HCT116 (cell line): ENCODE measurements at regions not wholly inside any gene's neighbourhood (a gene's known extent, or its start where the extent isn't known, plus 50 kb on each side); places are given as distances from the start of the nearest gene placed in this dataset.

Experiments
- ATAC-seq: fragments of 200-7000 bp; cut with Tn5 transposase; 2 replicates; pipeline ENCODE4 v1.9.1; 2020; ENCODE audit warnings: mild to moderate bottlenecking, moderate library complexity
- BruUV-seq: library from RNA; stranded (reverse); fragments of 400-500 nt; replicated peaks from 2 replicates; lab custom pipeline; 2021; lab: Mats Ljungman, UMichigan
- CTCF ChIA-PET: fragments of 300-600 bp; sonication (Branson Sonifier 250); formaldehyde crosslinking; loops from one replicate; lab custom pipeline; 2021; ENCODE audit warnings: antibody characterized with exemption; lab: Charles Lee
- POLR2A ChIA-PET: fragments of 300-600, 350-600 bp; sonication (Branson Sonifier 250); formaldehyde crosslinking; loops from one replicate; lab custom pipeline; 2021; ENCODE audit warnings: antibody characterized with exemption; lab: Charles Lee
- RAD21 ChIA-PET, 2 experiments: fragments of 300-600 bp; sonication (Branson Sonifier 250); formaldehyde crosslinking; loops; one replicate each; lab custom pipeline; 2023; ENCODE audit warnings: low total read pairs in 2 of 2; ENCODE audit not compliant: uncharacterized antibody in 2 of 2, unreplicated experiment in 2 of 2, low non-redundant PET in 1 of 2; lab: Charles Lee
- DNase-seq: peaks from one replicate; pipeline ENCODE4 v3.0.0-alpha.2; 2010; ENCODE audit warnings: low read depth, low spot score
- H2AFZ ChIP-seq: fragments of 200-600 bp; shearing (Covaris generic), sonication (generic); 2 replicates; pipeline ENCODE4 v1.6.1; 2017; ENCODE audit warnings: low read depth, mixed run types, mixed read lengths, antibody characterized with exemption, low read length; ENCODE audit not compliant: poor library complexity, severe bottlenecking
- H3K27ac ChIP-seq: 2 replicates; pipeline ENCODE4 v1.5.1; 2012; ENCODE audit warnings: low read depth, low read length
- H3K27me3 ChIP-seq: fragments of 200-600 bp; sonication (generic); 2 replicates; pipeline ENCODE4 v1.6.1; 2016; ENCODE audit warnings: mixed run types, low read length, mixed read lengths; ENCODE audit not compliant: insufficient read depth
- H3K36me3 ChIP-seq, 2 experiments: fragments of 200-500 bp in 1 of 2; fragments of 200-600 bp in 1 of 2; sonication (Bioruptor generic) in 1 of 2; sonication (generic) in 1 of 2; 2 replicates each; pipeline versions ENCODE4 v1.5.1 to v1.6.1; 2014 to 2016; ENCODE audit warnings: low read length in 2 of 2, inconsistent platforms in 1 of 2, mixed read lengths in 1 of 2, mixed run types in 1 of 2; ENCODE audit not compliant: insufficient read depth in 2 of 2, control insufficient read depth in 1 of 2
- H3K4me1 ChIP-seq, 2 experiments: fragments of 200-600 bp in 1 of 2; sonication (generic) in 1 of 2; 2 replicates each; pipeline versions ENCODE4 v1.5.1 to v1.6.1; 2012 to 2017; ENCODE audit warnings: low read length in 2 of 2, inconsistent platforms in 1 of 2, mild to moderate bottlenecking in 1 of 2, mixed read lengths in 1 of 2, mixed run types in 1 of 2, moderate library complexity in 1 of 2; ENCODE audit not compliant: insufficient read depth in 2 of 2, control insufficient read depth in 1 of 2
- H3K4me2 ChIP-seq: fragments of 200-600 bp; sonication (generic); 2 replicates; pipeline ENCODE4 v1.6.1; 2017; ENCODE audit warnings: mixed run types, low read length, mixed read lengths
- H3K4me3 ChIP-seq, 2 experiments: fragments of 200-600 bp in 1 of 2; sonication (generic) in 1 of 2; replicated peaks in 1 of 2; 2 replicates each; pipeline ENCODE4 v1.5.1; 2011 to 2016; ENCODE audit warnings: low read length in 2 of 2, control low read depth in 1 of 2, low read depth in 1 of 2, mild to moderate bottlenecking in 1 of 2, mixed read lengths in 1 of 2, mixed run types in 1 of 2
- H3K79me2 ChIP-seq: fragments of 200-600 bp; sonication (generic); 2 replicates; pipeline ENCODE4 v1.6.1; 2017; ENCODE audit warnings: mild to moderate bottlenecking, mixed run types, low read length, moderate library complexity, mixed read lengths; ENCODE audit not compliant: insufficient read depth
- H3K9ac ChIP-seq: fragments of 200-600 bp; sonication (generic); 2 replicates; pipeline ENCODE4 v1.6.1; 2016; ENCODE audit warnings: low read length, mixed read lengths
- H3K9me2 ChIP-seq: fragments of 200-600 bp; sonication (generic), shearing (Covaris generic); 2 replicates; pipeline ENCODE4 v1.6.1; 2017; ENCODE audit warnings: mixed run types, mild to moderate bottlenecking, moderate library complexity; ENCODE audit not compliant: insufficient read depth
- H3K9me3 ChIP-seq, 2 experiments: fragments of 200-500 bp in 1 of 2; fragments of 200-600 bp in 1 of 2; sonication (Bioruptor generic) in 1 of 2; sonication (generic) in 1 of 2; 2 replicates each; pipeline ENCODE4 v1.6.1; 2014 to 2017; ENCODE audit warnings: low read length in 2 of 2, mixed read lengths in 2 of 2, inconsistent platforms in 1 of 2, low read depth in 1 of 2, mild to moderate bottlenecking in 1 of 2, mixed run types in 1 of 2, moderate library complexity in 1 of 2; ENCODE audit not compliant: control insufficient read depth in 1 of 2, insufficient read depth in 1 of 2
- H4K20me1 ChIP-seq: fragments of 200-600 bp; sonication (generic), shearing (Covaris generic); 2 replicates; pipeline ENCODE4 v1.6.1; 2017; ENCODE audit warnings: mixed run types, mild to moderate bottlenecking, moderate library complexity; ENCODE audit not compliant: insufficient read depth
- CBX3 ChIP-seq: IDR thresholded peaks from 2 replicates; pipeline ENCODE4 v1.6.1; 2012; ENCODE audit warnings: low read depth
- CEBPB ChIP-seq: IDR thresholded peaks from 2 replicates; pipeline ENCODE4 v1.6.1; 2012; ENCODE audit warnings: low read depth
- CTCF ChIP-seq, 3 experiments: fragments of 200-600 bp in 1 of 3; sonication (generic) in 1 of 3; IDR thresholded peaks in 2 of 3; conservative IDR thresholded peaks in 1 of 3; 2 replicates each; pipeline ENCODE4 v1.5.1; 2012 to 2017; ENCODE audit warnings: low read depth in 2 of 3, low read length in 2 of 3, antibody characterized with exemption in 1 of 3, borderline replicate concordance in 1 of 3, control low read depth in 1 of 3, mild to moderate bottlenecking in 1 of 3, mixed read lengths in 1 of 3, mixed run types in 1 of 3, moderate library complexity in 1 of 3; ENCODE audit not compliant: insufficient read depth in 1 of 3
- EZH2 ChIP-seq: fragments of 200-600 bp; sonication (generic); IDR thresholded peaks from 2 replicates; pipeline ENCODE4 v1.6.1; 2017; ENCODE audit warnings: antibody characterized with exemption, mixed run types
- FOSL1 ChIP-seq: IDR thresholded peaks from 2 replicates; pipeline ENCODE4 v1.6.1; 2012; ENCODE audit warnings: low read depth
- MAX ChIP-seq: IDR thresholded peaks from 2 replicates; pipeline ENCODE4 v1.6.1; 2012
- POLR2A ChIP-seq: IDR thresholded peaks from 2 replicates; pipeline ENCODE4 v1.7.0; 2011; ENCODE audit warnings: borderline replicate concordance; ENCODE audit not compliant: insufficient read depth, insufficient read length; ENCODE audit errors: extremely low read depth
- POLR2AphosphoS5 ChIP-seq: IDR thresholded peaks from 2 replicates; pipeline ENCODE4 v1.6.1; 2011; ENCODE audit warnings: mild to moderate bottlenecking, low read depth, low read length, moderate library complexity
- RAD21 ChIP-seq: IDR thresholded peaks from 2 replicates; pipeline ENCODE4 v1.6.1; 2012; ENCODE audit warnings: low read depth, mild to moderate bottlenecking
- SIN3A ChIP-seq: IDR thresholded peaks from 2 replicates; pipeline ENCODE4 v1.6.1; 2012; ENCODE audit warnings: low read depth
- SP1 ChIP-seq: IDR thresholded peaks from 2 replicates; pipeline ENCODE4 v1.6.1; 2012; ENCODE audit warnings: low read depth
- SRF ChIP-seq: IDR thresholded peaks from 2 replicates; pipeline ENCODE4 v1.6.1; 2012; ENCODE audit warnings: low read depth
- TCF7L2 ChIP-seq: IDR thresholded peaks from 2 replicates; pipeline ENCODE4 v1.7.0; 2011; ENCODE audit warnings: borderline replicate concordance, inconsistent platforms; ENCODE audit not compliant: insufficient read depth, insufficient read length; ENCODE audit errors: extremely low read depth
- YY1 ChIP-seq: IDR thresholded peaks from 2 replicates; pipeline ENCODE4 v1.6.1; 2011; ENCODE audit warnings: low read length, low read depth, moderate library complexity, mild to moderate bottlenecking; ENCODE audit not compliant: insufficient replicate concordance; ENCODE audit errors: extremely low read depth
- ZBTB33 ChIP-seq: IDR thresholded peaks from 2 replicates; pipeline ENCODE4 v1.6.1; 2011; ENCODE audit warnings: mild to moderate bottlenecking, low read length, moderate library complexity; ENCODE audit not compliant: insufficient replicate concordance; ENCODE audit errors: extremely low read depth
- ZFX ChIP-seq: fragments of 450-650 bp; IDR thresholded peaks from 2 replicates; pipeline ENCODE4 v1.6.1; 2017
- ZNF274 ChIP-seq: fragments of 200-500 bp; sonication (Bioruptor generic); IDR thresholded peaks from 2 replicates; pipeline ENCODE4 v1.6.1; 2014; ENCODE audit warnings: mild to moderate bottlenecking, low read depth, low read length, inconsistent platforms
- intact Hi-C: fragments of 100-400 bp; cut with micrococcal nuclease; formaldehyde crosslinking; loops from 2 replicates; pipeline ENCODE4 v1.10.0; 2022

- no TSS peak for BruUV-seq
- intact Hi-C loops: no loop called here
Measured at GRCh38 chr19:30689474-30689873, 317.3 kb downstream of the ZNF536 start.

More at GRCh38 chr19:30689474-30689873, 317.3 kb downstream of the ZNF536 start:
- Histone ChIP-seq H3K27me3 (no peaks in the 10 kb centered on the region), H3K27ac (no peak overlapping the region), H3K4me3 (no peak overlapping the region), H3K9ac (no peak overlapping the region), H3K9me3 (no peaks in the 10 kb centered on the region), H2AFZ (no peak overlapping the region), H3K36me3 (no peaks in the 10 kb centered on the region), H3K4me2 (no peak overlapping the region), H4K20me1 (no peaks in the 10 kb centered on the region), H3K9me2 (no peaks in the 10 kb centered on the region), H3K4me1 (no peaks in the 10 kb centered on the region), H3K79me2 (no peaks in the 10 kb centered on the region)
- ChIA-PET RAD21 (no interaction called here), CTCF (no interaction called here), POLR2A (no interaction called here)
- TF ChIP-seq SIN3A: no peak
- no peak for TF ChIP-seq POLR2AphosphoS5
- no peak for TF ChIP-seq RAD21
- TF ChIP-seq CTCF (IDR thresholded peaks at IDR 0.05 in 2 of 3, conservative IDR thresholded peaks at IDR 0.05 in 1 of 3; ENCODE audit: borderline replicate concordance in 1 of 3, insufficient read depth in 1 of 3, low read depth in 2 of 3, low read length in 2 of 3): no peak
- TF ChIP-seq CBX3: no peak
- TF ChIP-seq TCF7L2: no peak
- no peak for TF ChIP-seq ZNF274
- TF ChIP-seq MAX: no peak
- TF ChIP-seq FOSL1: no peak
- no peak for TF ChIP-seq YY1
- no peak for TF ChIP-seq EZH2
- no peak for TF ChIP-seq SP1
- no peak for TF ChIP-seq ZBTB33
- no peak for TF ChIP-seq SRF
- TF ChIP-seq CEBPB: no peak
- TF ChIP-seq POLR2A: no peak
- TF ChIP-seq ZFX: no peak
- ATAC-seq (no peak), DNase-seq (no peak)
